Spleen (tissue), 11 donors: ENCODE measurements at regions not wholly inside any gene's neighbourhood (a gene's known extent, or its start where the extent isn't known, plus 50 kb on each side); places are given as distances from the start of the nearest gene placed in this dataset.
"Not testable (repeated sequence)": the region's sequence is repeated elsewhere in the genome, so short reads cannot be mapped to it uniquely, and the experiment has no call there.

Experiments
- DNase-seq: peaks from one replicate; pipeline ENCODE4 v3.0.0-alpha.2; 2020
- H3K27ac ChIP-seq, 8 donors: fragments of 200-600 bp; sonication (generic) in 7 of 8; 1 replicate in 4 of 8; 2 replicates in 4 of 8; pipeline versions ENCODE4 v1.5.0 to v1.8.0; 2016 to 2021; ENCODE audit warnings: inconsistent platforms in 4 of 8, mild to moderate bottlenecking in 4 of 8, moderate library complexity in 1 of 8
- H3K27me3 ChIP-seq, 7 donors: fragments of 200-600 bp; sonication (generic) in 6 of 7; replicated peaks in 1 of 7; 1 replicate in 4 of 7; 2 replicates in 3 of 7; pipeline versions ENCODE4 v1.5.0 to v1.8.0; 2016 to 2021; ENCODE audit warnings: inconsistent platforms in 3 of 7, mild to moderate bottlenecking in 1 of 7
- H3K36me3 ChIP-seq, 6 donors: fragments of 200-600 bp; sonication (generic) in 5 of 6; 1 replicate in 4 of 6; 2 replicates in 2 of 6; pipeline versions ENCODE4 v1.5.0 to v1.8.0; 2016 to 2021; ENCODE audit warnings: inconsistent platforms in 2 of 6
- H3K4me1 ChIP-seq, 6 donors: fragments of 200-600 bp; sonication (generic) in 5 of 6; 1 replicate in 3 of 6; 2 replicates in 3 of 6; pipeline versions ENCODE4 v1.5.0 to v1.8.0; 2016 to 2021; ENCODE audit warnings: inconsistent platforms in 3 of 6
- H3K4me3 ChIP-seq, 8 donors: fragments of 200-600 bp; sonication (generic) in 7 of 8; 1 replicate in 4 of 8; 2 replicates in 4 of 8; pipeline versions ENCODE4 v1.5.0 to v1.8.0; 2016 to 2021; ENCODE audit warnings: inconsistent platforms in 4 of 8, mild to moderate bottlenecking in 4 of 8, moderate library complexity in 2 of 8
- H3K9me3 ChIP-seq, 8 donors: fragments of 200-600 bp; sonication (generic) in 7 of 8; 1 replicate in 4 of 8; 2 replicates in 4 of 8; pipeline versions ENCODE4 v1.5.0 to v1.8.0; 2016 to 2021; ENCODE audit warnings: inconsistent platforms in 4 of 8
- CTCF ChIP-seq, 11 experiments: fragments of 200-600 bp in 7 of 11; fragments of 450-650 bp in 4 of 11; sonication (generic) in 4 of 11; IDR thresholded peaks in 8 of 11; conservative IDR thresholded peaks in 3 of 11; 1 replicate in 7 of 11; 2 replicates in 4 of 11; pipeline versions ENCODE4 v1.4.0 to v1.8.0; 2016 to 2021; ENCODE audit warnings: antibody characterized with exemption in 11 of 11, inconsistent platforms in 4 of 11, mild to moderate bottlenecking in 1 of 11
- POLR2A ChIP-seq, 3 donors: fragments of 450-650 bp; IDR thresholded peaks; one replicate each; pipeline ENCODE4 v1.5.1; 2017; ENCODE audit warnings: antibody characterized with exemption in 3 of 3, mild to moderate bottlenecking in 1 of 3
- POLR2AphosphoS5 ChIP-seq, 3 donors: sonication (generic); formaldehyde crosslinking; IDR thresholded peaks; one replicate each; pipeline ENCODE4 v1.5.1; 2017; ENCODE audit warnings: antibody characterized with exemption in 3 of 3
- WGBS, 5 donors: extraction: QIAGEN DNeasy Blood & Tissue Kit in 3 of 5; methylation state at CpG; one replicate each; pipeline versions ENCODE4 v1.1.5 to v1.1.7; 2013 to 2018; 5-methylcytosine and 5-hydroxymethylcytosine counted together
- intact Hi-C: fragments of 100-400 bp; cut with DNase I; formaldehyde crosslinking; loops from one replicate; pipeline ENCODE4 v1.15.0; 2023; ENCODE audit warnings: low total_unique reads
- donor health status: healthy with polysubstance abuse.
- donor health status: DM: no; HTN: no; CAD: no; lungs with moderate emphysema.
- donor health status: DM: no; HTN: no; CAD: no.
- donor health status: Bipolar disorder and iron deficiency.
- donor health status: healthy.
- donor health status: DM: no; HTN: no; CAD: no.
- donor health status: DM: yes; HTN: yes; CAD: no.

- no peak for DNase-seq
- Histone ChIP-seq H3K4me1 (no peaks in the 10 kb centered on the region), H3K4me3 (no peak overlapping the region), H3K9me3 (peaks cover 0 to 15% (median 4%) of the 10 kb centered on the region in 8 donors), H3K27me3 (no peaks in the 10 kb centered on the region), H3K36me3 (no peaks in the 10 kb centered on the region), H3K27ac (no peak overlapping the region)
- 74 to 97% (median 86%) methylated on average over 3 of the region's 3 CpGs for WGBS, 5 donors
- TF ChIP-seq POLR2A (IDR thresholded peaks at IDR 0.05) (no peak), CTCF (IDR thresholded peaks at IDR 0.05 in 8 of 11, conservative IDR thresholded peaks at IDR 0.05 in 3 of 11) (no peak), POLR2AphosphoS5 (IDR thresholded peaks at IDR 0.05) (no peak)
- intact Hi-C loops: no loop called here
Observed at GRCh38 chr3:166637984-166638530, 742.0 kb downstream of the ZBBX start.

- intact Hi-C loops: no loop called here
- Histone ChIP-seq H3K27ac (no peak overlapping the region), H3K4me1 (no peaks in the 10 kb centered on the region), H3K9me3 (peaks cover 0 to 13% (median 3%) of the 10 kb centered on the region in 8 donors), H3K36me3 (no peaks in the 10 kb centered on the region), H3K27me3 (no peaks in the 10 kb centered on the region), H3K4me3 (no peak overlapping the region)
- 54 to 74% (median 62%) methylated on average over 4 of the region's 4 CpGs for WGBS, 5 donors
- no peak for DNase-seq
- TF ChIP-seq CTCF (IDR thresholded peaks at IDR 0.05 in 8 of 11, conservative IDR thresholded peaks at IDR 0.05 in 3 of 11) (no peak), POLR2AphosphoS5 (IDR thresholded peaks at IDR 0.05) (no peak), POLR2A (IDR thresholded peaks at IDR 0.05) (no peak)
Observed at GRCh38 chr3:166634091-166634746, 745.9 kb downstream of the ZBBX start.

- TF ChIP-seq CTCF (IDR thresholded peaks at IDR 0.05 in 8 of 11, conservative IDR thresholded peaks at IDR 0.05 in 3 of 11) (no peak), POLR2A (IDR thresholded peaks at IDR 0.05) (no peak), POLR2AphosphoS5 (IDR thresholded peaks at IDR 0.05) (no peak)
Observed at GRCh38 chr3:166630190-166630589, 749.9 kb downstream of the ZBBX start.

GRCh38 chr3:166613365-166613764, 766.7 kb downstream of the ZBBX start:
- 84 to 100% (median 86%) methylated on average over 1 of the region's 1 CpG for WGBS, 5 donors
- intact Hi-C loops: no loop called here
- H3K27me3 ChIP-seq: no peaks in the 10 kb centered on the region
- H3K4me3 ChIP-seq: no peak overlapping the region
- no peaks in the 10 kb centered on the region for H3K4me1 ChIP-seq
- DNase-seq: no peak
- H3K9me3 ChIP-seq: peaks cover 0 to 21% (median 12%) of the 10 kb centered on the region in 8 donors
- no peaks in the 10 kb centered on the region for H3K36me3 ChIP-seq
- TF ChIP-seq POLR2A (IDR thresholded peaks at IDR 0.05): no peak
- no peak for TF ChIP-seq CTCF (IDR thresholded peaks at IDR 0.05 in 8 of 11, conservative IDR thresholded peaks at IDR 0.05 in 3 of 11)
- no peak for TF ChIP-seq POLR2AphosphoS5 (IDR thresholded peaks at IDR 0.05)
- no peak overlapping the region for H3K27ac ChIP-seq

More at GRCh38 chr3:166630190-166630589, 749.9 kb downstream of the ZBBX start:
- H3K27ac ChIP-seq: no peak overlapping the region
- H3K27me3 ChIP-seq: no peaks in the 10 kb centered on the region
- intact Hi-C loops: no loop called here
- 63 to 90% (median 82%) methylated on average over 1 of the region's 1 CpG for WGBS, 5 donors
- no peaks in the 10 kb centered on the region for H3K4me1 ChIP-seq
- H3K36me3 ChIP-seq: no peaks in the 10 kb centered on the region
- no peak for DNase-seq
- H3K9me3 ChIP-seq: peaks cover 0 to 9% (median 0%) of the 10 kb centered on the region in 8 donors
- no peak overlapping the region for H3K4me3 ChIP-seq

- H3K4me3 ChIP-seq, DNase-seq, H3K4me1 ChIP-seq, H3K36me3 ChIP-seq, H3K27me3 ChIP-seq, intact Hi-C loops, H3K27ac ChIP-seq: not testable (repeated sequence)
- peaks cover 0 to 18% (median 9%) of the 10 kb centered on the region in 8 donors for H3K9me3 ChIP-seq
- 45 to 66% (median 57%) methylated on average over 2 of the region's 2 CpGs for whole genome bisulfite sequencing, 5 donors
Observed at GRCh38 chr3:166612761-166613160, 767.3 kb downstream of the ZBBX start.
